ENCODE measurements at regions not wholly inside any gene's neighbourhood (a gene's known extent, or its start where the extent isn't known, plus 50 kb on each side); places are given as distances from the start of the nearest gene placed in this dataset.

DNA sequence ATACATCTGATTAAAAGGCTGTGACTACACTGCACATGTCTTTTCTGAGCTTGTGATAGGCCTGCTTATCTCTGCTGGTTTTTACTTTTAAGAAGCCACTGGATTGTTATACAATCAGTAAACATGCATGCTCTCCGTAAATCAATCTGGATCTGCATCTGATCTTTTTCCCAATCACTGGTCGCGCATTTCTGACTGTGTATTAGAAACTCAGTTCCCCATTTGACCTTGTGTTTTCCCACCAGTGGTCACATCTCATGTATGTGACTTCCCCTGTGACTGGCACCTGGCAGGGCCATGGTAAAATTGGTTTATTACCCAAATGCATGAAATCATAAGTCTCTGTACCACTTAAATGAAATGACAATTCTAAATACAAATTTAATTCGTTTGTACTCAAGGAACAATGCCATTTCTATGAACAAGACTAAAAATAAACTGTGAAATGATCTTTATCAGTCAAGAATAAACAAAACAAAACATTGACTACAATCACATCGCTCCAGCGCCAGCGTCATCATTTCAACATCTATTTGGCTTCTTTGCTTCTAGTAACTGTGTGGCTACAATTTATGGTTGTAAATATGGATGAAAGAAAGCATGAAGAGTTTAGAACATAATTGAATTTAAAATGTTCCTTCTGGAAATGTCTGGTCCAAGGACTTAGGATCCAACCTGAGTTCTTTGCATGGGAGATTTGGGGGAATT lies 396.6 kb upstream of the TRIB2 start:
- Histone ChIP-seq H3K27ac (replicated peaks) (peak overlapping the region; percentile 61), H3K36me3 (no peaks in the 10 kb centered on the region), H3K27me3 (ENCODE audit: low read depth) (no peaks in the 10 kb centered on the region), H3K4me3 (no peak overlapping the region), H3K4me1 (peaks cover 9% of the 10 kb centered on the region), H3K9me3 (replicated peaks) (no peaks in the 10 kb centered on the region)
- intact Hi-C loops (cut with micrococcal nuclease) = no loop called here
- no peak for DNase-seq
- TF ChIP-seq, protein P1, sequence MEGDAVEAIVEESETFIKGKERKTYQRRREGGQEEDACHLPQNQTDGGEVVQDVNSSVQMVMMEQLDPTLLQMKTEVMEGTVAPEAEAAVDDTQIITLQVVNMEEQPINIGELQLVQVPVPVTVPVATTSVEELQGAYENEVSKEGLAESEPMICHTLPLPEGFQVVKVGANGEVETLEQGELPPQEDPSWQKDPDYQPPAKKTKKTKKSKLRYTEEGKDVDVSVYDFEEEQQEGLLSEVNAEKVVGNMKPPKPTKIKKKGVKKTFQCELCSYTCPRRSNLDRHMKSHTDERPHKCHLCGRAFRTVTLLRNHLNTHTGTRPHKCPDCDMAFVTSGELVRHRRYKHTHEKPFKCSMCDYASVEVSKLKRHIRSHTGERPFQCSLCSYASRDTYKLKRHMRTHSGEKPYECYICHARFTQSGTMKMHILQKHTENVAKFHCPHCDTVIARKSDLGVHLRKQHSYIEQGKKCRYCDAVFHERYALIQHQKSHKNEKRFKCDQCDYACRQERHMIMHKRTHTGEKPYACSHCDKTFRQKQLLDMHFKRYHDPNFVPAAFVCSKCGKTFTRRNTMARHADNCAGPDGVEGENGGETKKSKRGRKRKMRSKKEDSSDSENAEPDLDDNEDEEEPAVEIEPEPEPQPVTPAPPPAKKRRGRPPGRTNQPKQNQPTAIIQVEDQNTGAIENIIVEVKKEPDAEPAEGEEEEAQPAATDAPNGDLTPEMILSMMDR (IDR thresholded peaks at IDR 0.05; ENCODE audit: borderline replicate concordance) = no peak

DNA sequence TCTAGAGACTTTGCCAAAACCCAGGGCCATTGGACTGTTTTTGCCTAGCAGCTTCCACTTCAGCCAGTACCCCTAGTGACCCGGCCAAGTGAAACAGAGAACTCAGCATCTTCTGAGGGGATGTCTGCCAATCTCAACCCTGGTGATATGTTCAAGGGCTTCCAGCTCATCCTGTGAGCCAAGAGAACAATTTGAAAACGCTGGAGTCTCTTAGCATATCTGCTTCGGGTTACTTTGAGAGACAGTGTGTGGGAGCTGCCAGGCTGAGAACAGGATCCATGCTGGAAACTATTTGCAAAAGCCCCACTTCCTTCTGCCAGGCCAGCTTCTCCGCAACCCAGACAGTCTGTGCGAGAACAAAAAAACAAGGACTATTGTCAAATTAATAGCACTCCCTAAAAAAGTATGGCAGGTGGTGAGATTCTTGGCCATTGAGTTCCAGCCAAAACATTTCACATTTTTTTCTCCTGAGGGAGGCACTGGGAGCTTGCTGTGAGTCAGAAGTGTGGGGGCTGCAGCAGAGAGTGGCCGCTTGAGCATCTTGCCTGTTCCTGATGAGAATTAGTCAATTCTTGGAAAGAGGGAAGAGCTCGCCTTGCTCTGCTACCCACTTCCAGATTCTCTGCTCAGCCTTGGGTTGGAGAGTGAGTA lies 395.6 kb upstream of the TRIB2 start:
- H3K4me1 ChIP-seq = peaks cover 9% of the 10 kb centered on the region
- H3K4me3 ChIP-seq = no peak overlapping the region
- peak; percentile 30 for DNase-seq
- no peaks in the 10 kb centered on the region for H3K27me3 ChIP-seq (ENCODE audit: low read depth)
- H3K27ac ChIP-seq (replicated peaks) = peak overlapping the region; percentile 61
- intact Hi-C loops (cut with micrococcal nuclease) = no loop called here
- no peaks in the 10 kb centered on the region for H3K36me3 ChIP-seq
- H3K9me3 ChIP-seq (replicated peaks) = no peaks in the 10 kb centered on the region
- TF ChIP-seq, protein P1 (IDR thresholded peaks at IDR 0.05; ENCODE audit: borderline replicate concordance) = no peak

GRCh38 chr2:12321886-12322285 lies 394.9 kb upstream of the TRIB2 start:
- DNase-seq = no peak
- TF ChIP-seq, protein P1 (IDR thresholded peaks at IDR 0.05; ENCODE audit: borderline replicate concordance) = no peak
- no peaks in the 10 kb centered on the region for H3K27me3 ChIP-seq (ENCODE audit: low read depth)
- H3K4me1 ChIP-seq = peaks cover 9% of the 10 kb centered on the region
- intact Hi-C loops (cut with micrococcal nuclease) = no loop called here
- H3K4me3 ChIP-seq = no peak overlapping the region
- H3K27ac ChIP-seq (replicated peaks) = no peak overlapping the region
- H3K36me3 ChIP-seq = no peaks in the 10 kb centered on the region
- H3K9me3 ChIP-seq (replicated peaks) = no peaks in the 10 kb centered on the region

DNA sequence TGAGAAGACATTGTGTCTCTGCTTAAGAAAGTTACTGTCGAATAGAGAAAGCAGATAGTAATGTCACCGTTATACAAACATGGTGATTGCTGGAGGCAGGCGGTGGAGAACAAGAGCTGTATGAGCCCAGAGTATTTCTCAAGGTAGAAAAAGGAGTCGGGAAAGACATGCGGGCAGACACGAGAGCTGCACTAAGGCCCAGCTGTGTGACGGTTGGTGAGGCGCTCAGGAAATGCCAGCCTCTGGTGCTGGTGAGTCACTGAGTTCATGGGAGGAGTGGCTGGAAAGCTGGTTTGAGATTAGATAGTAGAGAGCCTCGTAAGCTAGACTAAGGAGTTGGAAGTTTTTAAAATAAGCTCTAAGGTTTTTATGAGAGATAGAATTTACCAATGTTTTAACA lies 390.9 kb upstream of the TRIB2 start:
- intact Hi-C loops (cut with micrococcal nuclease) = no loop called here
- Histone ChIP-seq H3K36me3 (no peaks in the 10 kb centered on the region), H3K9me3 (replicated peaks) (no peaks in the 10 kb centered on the region), H3K4me3 (no peak overlapping the region), H3K27ac (replicated peaks) (no peak overlapping the region), H3K4me1 (peaks cover 4% of the 10 kb centered on the region), H3K27me3 (ENCODE audit: low read depth) (no peaks in the 10 kb centered on the region)
- DNase-seq = no peak
- TF ChIP-seq, protein P1 (IDR thresholded peaks at IDR 0.05; ENCODE audit: borderline replicate concordance) = no peak

DNA sequence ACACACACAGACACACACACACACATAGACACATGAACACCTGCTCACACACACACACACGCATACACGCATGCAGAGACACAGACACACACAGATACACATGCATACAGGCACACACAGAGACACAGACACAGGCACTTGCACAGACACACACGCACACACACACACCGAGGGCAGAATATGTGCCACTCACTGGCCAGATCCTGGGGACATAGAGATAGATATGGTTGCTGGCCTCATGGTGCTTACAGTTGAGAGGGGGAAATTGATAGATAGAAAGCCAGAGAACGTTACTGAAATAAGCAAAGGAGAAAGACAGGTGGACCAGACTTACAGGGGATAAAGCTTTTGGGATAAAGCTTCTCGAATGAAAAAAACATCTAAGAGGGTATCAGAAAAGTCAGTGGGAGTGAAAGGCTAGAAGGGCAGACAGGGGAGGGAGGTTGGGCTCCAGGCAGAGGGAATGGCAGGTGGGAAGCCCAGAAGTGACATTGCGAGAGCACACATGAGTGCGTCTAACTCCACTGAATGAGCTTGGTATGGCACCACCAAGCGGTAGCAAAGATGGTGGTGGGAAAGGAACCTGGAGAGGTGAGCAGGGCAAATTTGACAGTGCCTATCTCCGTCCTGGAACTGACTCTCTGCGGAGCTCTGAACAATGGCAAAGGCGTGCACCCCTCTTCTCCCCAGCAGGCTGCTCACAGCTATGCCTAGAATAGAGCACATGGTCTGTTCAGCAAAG lies 390.1 kb upstream of the TRIB2 start:
- Histone ChIP-seq H3K9me3 (replicated peaks) (no peaks in the 10 kb centered on the region), H3K36me3 (no peaks in the 10 kb centered on the region), H3K4me1 (no peaks in the 10 kb centered on the region), H3K27me3 (ENCODE audit: low read depth) (no peaks in the 10 kb centered on the region), H3K4me3 (no peak overlapping the region), H3K27ac (replicated peaks) (no peak overlapping the region)
- TF ChIP-seq, protein P1 (IDR thresholded peaks at IDR 0.05; ENCODE audit: borderline replicate concordance) = peak; percentile 48
- intact Hi-C loops (cut with micrococcal nuclease) = no loop called here
- no peak for DNase-seq

All from left ventricle myocardium inferior (tissue), 1 donor.